ENCODE measurements at regions not wholly inside any gene's neighbourhood (a gene's known extent, or its start where the extent isn't known, plus 50 kb on each side); places are given as distances from the start of the nearest gene placed in this dataset.

DNA sequence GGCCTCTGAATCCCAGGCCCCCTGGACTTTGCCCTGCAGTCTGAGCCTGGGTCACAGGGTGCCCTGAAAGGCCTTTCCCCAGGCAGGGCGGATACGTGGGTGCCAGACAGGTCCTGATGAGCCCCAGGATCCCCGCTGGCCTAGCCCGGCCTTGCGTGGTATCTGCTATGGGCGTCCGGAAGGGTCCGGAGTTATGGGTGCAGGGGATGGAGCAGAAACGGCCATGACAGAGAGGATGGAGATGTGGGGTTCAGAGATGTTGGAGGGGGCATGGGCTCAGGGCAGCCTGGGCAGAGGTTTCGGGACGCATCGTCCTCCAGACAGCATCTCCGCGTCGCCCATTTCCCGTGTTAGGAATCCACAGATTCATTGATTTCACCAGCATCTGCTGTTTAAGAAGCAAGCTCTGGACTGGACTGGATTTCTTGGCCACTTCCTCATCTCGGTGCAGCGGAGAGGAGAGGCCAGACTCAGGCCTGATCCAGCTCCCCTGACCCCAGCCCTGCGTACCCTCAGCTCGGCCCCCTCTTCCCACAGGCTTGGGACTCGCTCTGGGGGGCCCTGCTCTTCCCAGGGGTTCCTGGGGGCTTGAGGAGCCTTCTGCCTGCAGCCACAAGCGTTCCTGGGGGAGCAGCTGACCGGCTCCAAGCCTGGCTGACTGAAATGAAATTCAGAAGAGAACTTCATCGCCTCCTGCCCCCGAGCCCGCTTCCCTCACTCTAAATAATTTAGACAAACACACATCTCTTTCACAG lies 86.9 kb upstream of the ADRA2C start:
- intact Hi-C loops (cut with DNase I): no loop called here
- DNase-seq: no peak
- TF ChIP-seq, protein P1, sequence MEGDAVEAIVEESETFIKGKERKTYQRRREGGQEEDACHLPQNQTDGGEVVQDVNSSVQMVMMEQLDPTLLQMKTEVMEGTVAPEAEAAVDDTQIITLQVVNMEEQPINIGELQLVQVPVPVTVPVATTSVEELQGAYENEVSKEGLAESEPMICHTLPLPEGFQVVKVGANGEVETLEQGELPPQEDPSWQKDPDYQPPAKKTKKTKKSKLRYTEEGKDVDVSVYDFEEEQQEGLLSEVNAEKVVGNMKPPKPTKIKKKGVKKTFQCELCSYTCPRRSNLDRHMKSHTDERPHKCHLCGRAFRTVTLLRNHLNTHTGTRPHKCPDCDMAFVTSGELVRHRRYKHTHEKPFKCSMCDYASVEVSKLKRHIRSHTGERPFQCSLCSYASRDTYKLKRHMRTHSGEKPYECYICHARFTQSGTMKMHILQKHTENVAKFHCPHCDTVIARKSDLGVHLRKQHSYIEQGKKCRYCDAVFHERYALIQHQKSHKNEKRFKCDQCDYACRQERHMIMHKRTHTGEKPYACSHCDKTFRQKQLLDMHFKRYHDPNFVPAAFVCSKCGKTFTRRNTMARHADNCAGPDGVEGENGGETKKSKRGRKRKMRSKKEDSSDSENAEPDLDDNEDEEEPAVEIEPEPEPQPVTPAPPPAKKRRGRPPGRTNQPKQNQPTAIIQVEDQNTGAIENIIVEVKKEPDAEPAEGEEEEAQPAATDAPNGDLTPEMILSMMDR (IDR thresholded peaks at IDR 0.05): no peak
- no peak for TF ChIP-seq POLR2A (IDR thresholded peaks at IDR 0.05)
- 83 to 84% methylated on average over 13 to 18 of the region's 26 CpGs for WGBS, 2 donors
- peaks cover 0 to 69% (median 0%) of the 10 kb centered on the region in 4 donors for H3K27me3 ChIP-seq
- H3K36me3 ChIP-seq: no peaks in the 10 kb centered on the region
- H3K27ac ChIP-seq: no peak overlapping the region
- H3K4me3 ChIP-seq: no peak overlapping the region
- H3K9me3 ChIP-seq: no peaks in the 10 kb centered on the region
- no peaks in the 10 kb centered on the region for H3K4me1 ChIP-seq

DNA sequence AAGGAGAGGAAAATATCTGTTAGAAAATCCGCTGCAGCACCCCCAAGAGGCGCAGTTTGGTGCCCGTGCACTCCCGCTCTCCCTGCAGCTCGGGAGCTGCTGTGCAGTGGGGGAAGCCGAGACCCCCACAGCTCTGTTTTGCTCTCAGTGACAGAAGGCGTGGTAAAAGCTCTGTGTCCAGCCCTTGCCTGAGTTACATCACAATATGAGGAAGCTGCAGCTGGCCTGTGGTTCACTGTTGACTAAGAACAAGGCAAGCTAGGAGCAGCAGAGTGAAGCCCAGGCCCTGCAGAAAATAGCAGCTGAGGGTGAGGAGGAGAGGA lies 88.5 kb upstream of the ADRA2C start:
- TF ChIP-seq, protein P1 (IDR thresholded peaks at IDR 0.05): no peak
- no peak for TF ChIP-seq POLR2A (IDR thresholded peaks at IDR 0.05)
- Histone ChIP-seq H3K4me1 (no peaks in the 10 kb centered on the region), H3K36me3 (no peaks in the 10 kb centered on the region), H3K9me3 (no peaks in the 10 kb centered on the region), H3K4me3 (no peak overlapping the region), H3K27me3 (peaks cover 0 to 58% (median 0%) of the 10 kb centered on the region in 4 donors), H3K27ac (no peak overlapping the region)
- DNase-seq: no peak
- 50% methylated on average over 6 to 7 of the region's 7 CpGs for WGBS, 2 donors
- intact Hi-C loops (cut with DNase I): no loop called here

DNA sequence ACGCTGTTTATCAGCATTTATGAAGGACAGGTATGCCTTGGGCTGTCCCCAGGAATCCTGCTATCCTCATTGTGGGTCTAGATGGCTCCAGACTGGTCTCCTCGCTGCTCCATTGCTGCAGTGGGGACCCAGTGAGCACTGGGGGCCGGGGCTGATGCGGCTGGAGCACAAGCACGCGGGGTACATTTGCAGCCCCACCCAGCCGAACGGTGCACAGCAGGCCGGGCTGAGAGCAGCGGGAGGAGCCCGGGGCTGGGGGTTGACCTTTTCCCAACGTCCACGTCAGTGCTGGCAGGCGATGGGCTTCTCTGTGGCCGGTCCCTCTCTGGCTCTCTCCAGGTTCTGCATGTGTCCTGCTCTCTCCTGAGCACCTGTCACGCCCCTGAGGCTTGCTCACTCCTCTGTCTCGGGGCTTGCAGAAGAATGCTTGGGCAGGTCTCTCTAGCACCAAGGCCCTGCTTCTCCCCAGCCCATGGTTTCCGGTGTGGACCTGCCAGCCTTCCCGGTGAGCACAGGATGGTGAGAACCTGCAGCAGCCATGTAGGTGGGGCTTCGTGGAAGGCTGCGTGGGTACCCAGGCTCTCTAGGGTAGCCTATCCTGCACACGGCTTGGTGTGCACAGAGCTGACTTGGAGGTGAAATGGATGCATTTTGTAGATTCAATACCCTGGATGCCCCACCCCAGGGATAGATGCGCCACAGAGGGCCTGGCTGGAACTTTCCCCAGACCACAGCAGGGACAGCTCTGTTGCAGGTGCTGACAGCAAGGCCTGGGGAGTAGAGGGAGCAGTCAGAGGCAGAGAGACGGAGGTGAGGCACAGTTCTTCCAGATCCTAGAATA lies 89.1 kb upstream of the ADRA2C start:
- no peak for DNase-seq
- H3K4me1 ChIP-seq: no peaks in the 10 kb centered on the region
- WGBS, 2 donors: 48 to 79% methylated on average over 6 to 9 of the region's 24 CpGs
- no peak overlapping the region for H3K27ac ChIP-seq
- intact Hi-C loops (cut with DNase I): no loop called here
- H3K9me3 ChIP-seq: no peaks in the 10 kb centered on the region
- TF ChIP-seq, protein P1 (IDR thresholded peaks at IDR 0.05): no peak
- no peak for TF ChIP-seq POLR2A (IDR thresholded peaks at IDR 0.05)
- no peaks in the 10 kb centered on the region for H3K36me3 ChIP-seq
- H3K27me3 ChIP-seq: peaks cover 0 to 54% (median 0%) of the 10 kb centered on the region in 4 donors
- H3K4me3 ChIP-seq: no peak overlapping the region

DNA sequence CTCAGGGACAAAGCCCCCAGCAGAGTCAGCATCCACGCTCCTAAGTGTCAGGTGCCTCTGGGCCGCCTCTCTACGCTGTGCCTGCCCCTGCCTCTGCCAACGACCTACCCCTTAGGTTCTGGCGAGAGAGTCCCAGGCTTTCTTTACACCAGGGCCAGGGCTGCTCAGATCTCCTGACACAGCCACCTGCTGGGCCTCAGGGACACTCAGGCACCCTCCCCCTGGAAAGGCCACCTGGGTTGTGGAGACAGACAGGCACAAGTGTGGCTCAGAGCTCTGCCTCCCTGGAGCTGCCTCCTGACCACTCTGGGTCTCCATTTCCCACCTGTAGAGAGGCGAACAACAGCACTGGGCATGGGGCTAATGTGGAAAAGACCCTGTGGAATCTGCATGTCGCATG lies 90.0 kb upstream of the ADRA2C start:
- Histone ChIP-seq H3K4me1 (no peaks in the 10 kb centered on the region), H3K27ac (no peak overlapping the region), H3K4me3 (no peak overlapping the region), H3K36me3 (no peaks in the 10 kb centered on the region), H3K9me3 (no peaks in the 10 kb centered on the region), H3K27me3 (peaks cover 0 to 54% (median 0%) of the 10 kb centered on the region in 4 donors)
- TF ChIP-seq, protein P1 (IDR thresholded peaks at IDR 0.05): no peak
- no peak for TF ChIP-seq POLR2A (IDR thresholded peaks at IDR 0.05)
- DNase-seq: no peak
- intact Hi-C loops (cut with DNase I): no loop called here
- WGBS, 2 donors: no CpG with 5 or more reads among the region's 7 CpGs
